Stomach (tissue), 4 donors: ENCODE measurements at regions not wholly inside any gene's neighbourhood (a gene's known extent, or its start where the extent isn't known, plus 50 kb on each side); places are given as distances from the start of the nearest gene placed in this dataset.
"Not testable (repeated sequence)": the region's sequence is repeated elsewhere in the genome, so short reads cannot be mapped to it uniquely, and the experiment has no call there.

Experiments
- CTCF ChIP-seq, 7 experiments: fragments of 450-650 bp in 4 of 7; fragments of 200-600 bp in 3 of 7; sonication (generic) in 3 of 7; IDR thresholded peaks; one replicate each; pipeline ENCODE4 v1.5.1; 2016 to 2019; ENCODE audit warnings: antibody characterized with exemption in 7 of 7, control low read depth in 2 of 7, mild to moderate bottlenecking in 1 of 7
- EP300 ChIP-seq: sonication (generic); formaldehyde crosslinking; IDR thresholded peaks from one replicate; pipeline ENCODE4 v1.6.1; 2017; ENCODE audit warnings: antibody characterized with exemption
- POLR2A ChIP-seq, 4 donors: fragments of 450-650 bp; IDR thresholded peaks; one replicate each; pipeline ENCODE4 v1.6.1; 2016; ENCODE audit warnings: antibody characterized with exemption in 4 of 4, control low read depth in 2 of 4, mild to moderate bottlenecking in 1 of 4, moderate library complexity in 1 of 4
- POLR2AphosphoS5 ChIP-seq, 3 donors: sonication (generic); formaldehyde crosslinking; IDR thresholded peaks; one replicate each; pipeline ENCODE4 v1.6.1; 2016; ENCODE audit warnings: antibody characterized with exemption in 3 of 3

GRCh38 chr12:61294011-61294410, 966.2 kb upstream of the USP15 start:
- TF ChIP-seq POLR2A (IDR thresholded peaks at IDR 0.05); CTCF (IDR thresholded peaks at IDR 0.05); POLR2AphosphoS5 (IDR thresholded peaks at IDR 0.05); EP300: not testable (repeated sequence)
